ENCODE measurements at regions not wholly inside any gene's neighbourhood (a gene's known extent, or its start where the extent isn't known, plus 50 kb on each side); places are given as distances from the start of the nearest gene placed in this dataset.
"Not testable (repeated sequence)": the region's sequence is repeated elsewhere in the genome, so short reads cannot be mapped to it uniquely, and the experiment has no call there.

DNA sequence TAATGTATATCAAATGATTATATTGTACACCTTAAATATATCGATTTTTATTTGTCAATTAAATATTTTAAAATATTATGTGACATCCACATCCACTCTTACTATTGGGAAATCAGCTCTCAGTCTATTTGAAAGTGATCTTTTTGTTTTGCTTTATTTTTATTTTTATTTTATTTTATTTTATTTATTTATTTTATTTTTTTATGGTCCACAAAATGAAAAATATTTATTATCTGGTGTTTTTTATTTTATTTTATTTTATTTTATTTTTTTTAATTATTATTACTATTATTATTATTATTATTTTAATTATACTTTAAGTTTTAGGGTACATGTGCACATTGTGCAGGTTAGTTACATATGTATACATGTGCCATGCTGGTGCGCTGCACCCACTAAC, 533.5 kb upstream of the ANO5 start:
- not testable (repeated sequence) for H3K36me3 Mint-ChIP-seq; H3K4me3 Mint-ChIP-seq; H3K27ac Mint-ChIP-seq; H3K9me3 Mint-ChIP-seq; H3K27me3 Mint-ChIP-seq; DNase-seq (ENCODE audit: low spot score in 2 of 2); ATAC-seq (ENCODE audit: low read depth); H3K4me1 Mint-ChIP-seq

DNA sequence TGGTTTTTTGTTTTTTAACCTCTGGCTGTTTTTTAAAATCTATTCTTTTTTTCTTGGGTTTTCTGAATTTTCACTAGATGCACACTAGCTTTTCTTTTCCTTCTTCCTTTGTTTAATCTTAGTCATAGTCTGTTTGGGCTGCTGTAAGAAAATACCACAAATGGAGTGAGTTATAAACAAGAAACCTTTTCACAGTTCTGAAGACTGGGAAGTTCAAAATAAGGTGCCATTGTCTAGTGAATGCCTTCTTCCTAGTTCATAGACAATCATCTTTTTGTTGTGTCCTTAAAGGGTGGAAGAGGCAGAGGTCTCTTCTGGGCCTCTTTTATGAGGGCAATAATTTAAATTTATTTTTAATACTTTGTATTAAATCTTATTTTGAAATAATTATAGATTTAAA, 532.9 kb upstream of the ANO5 start:
- Mint-ChIP-seq H3K4me1 (no peaks in the 10 kb centered on the region), H3K4me3 (no peak overlapping the region)
- no peak for ATAC-seq (ENCODE audit: low read depth)

DNA sequence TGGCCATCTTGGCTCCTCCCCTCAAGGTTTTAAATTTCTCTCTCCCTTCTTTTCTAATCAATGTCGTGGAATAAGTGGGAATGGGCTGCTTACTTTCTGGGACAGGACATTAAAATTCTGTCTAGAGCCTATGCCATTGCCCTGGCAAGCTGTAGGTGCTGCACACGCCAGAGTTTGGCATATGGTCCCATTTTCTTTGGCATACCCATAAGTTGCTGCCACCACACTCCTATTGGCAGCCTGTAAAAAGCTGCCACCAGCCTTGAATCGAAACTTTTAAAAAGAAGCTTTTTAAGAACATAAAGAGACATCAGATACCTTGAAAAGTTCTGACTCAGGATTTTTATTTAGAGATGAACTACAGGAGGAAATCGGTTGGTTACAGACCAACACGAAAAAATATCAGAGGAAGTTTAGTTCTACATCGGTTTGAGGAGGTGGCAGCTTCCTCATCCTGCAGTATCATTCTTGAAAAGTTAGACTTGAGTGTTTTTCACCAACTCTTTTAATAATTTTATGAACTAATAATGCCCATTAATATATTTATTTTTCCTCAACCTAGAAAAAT, 517.8 kb upstream of the ANO5 start:
- Mint-ChIP-seq H3K27ac (no peak overlapping the region), H3K4me1 (no peaks in the 10 kb centered on the region), H3K27me3 (no peaks in the 10 kb centered on the region), H3K4me3 (no peak overlapping the region), H3K9me3 (peaks cover 6% of the 10 kb centered on the region), H3K36me3 (no peaks in the 10 kb centered on the region)
- ATAC-seq (ENCODE audit: low read depth) = no peak
- no peak for DNase-seq (ENCODE audit: low spot score in 2 of 2)

More for the DNA sequence above, 532.9 kb upstream of the ANO5 start:
- no peak for DNase-seq (ENCODE audit: low spot score in 2 of 2)
- H3K9me3 Mint-ChIP-seq = peaks cover 9% of the 10 kb centered on the region
- no peaks in the 10 kb centered on the region for H3K27me3 Mint-ChIP-seq
- no peaks in the 10 kb centered on the region for H3K36me3 Mint-ChIP-seq
- H3K27ac Mint-ChIP-seq = no peak overlapping the region

DNA sequence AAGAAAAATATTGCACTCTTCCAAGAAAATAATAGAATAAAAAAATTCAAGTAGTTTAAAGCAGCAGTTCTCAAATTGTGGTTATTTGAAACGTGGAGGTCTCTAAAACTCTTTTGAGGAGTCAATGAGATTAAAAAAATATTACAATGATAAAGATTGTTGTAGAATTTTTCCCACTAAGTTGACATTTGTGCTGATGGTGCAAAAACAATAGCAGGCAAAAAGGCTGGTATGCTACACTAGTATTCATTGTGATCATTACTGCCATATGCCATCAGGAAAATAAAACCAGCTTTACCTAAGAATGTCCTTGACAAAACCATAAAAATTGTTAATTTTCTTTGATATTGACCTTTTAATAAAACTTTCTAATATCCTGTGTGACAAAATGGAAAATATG, 505.2 kb upstream of the ANO5 start:
- Mint-ChIP-seq H3K36me3 (no peaks in the 10 kb centered on the region), H3K4me1 (no peaks in the 10 kb centered on the region), H3K4me3 (no peak overlapping the region), H3K27ac (no peak overlapping the region), H3K27me3 (no peaks in the 10 kb centered on the region), H3K9me3 (peaks cover 8% of the 10 kb centered on the region)
- no peak for DNase-seq (ENCODE audit: low spot score in 2 of 2)
- no peak for ATAC-seq (ENCODE audit: low read depth)

DNA sequence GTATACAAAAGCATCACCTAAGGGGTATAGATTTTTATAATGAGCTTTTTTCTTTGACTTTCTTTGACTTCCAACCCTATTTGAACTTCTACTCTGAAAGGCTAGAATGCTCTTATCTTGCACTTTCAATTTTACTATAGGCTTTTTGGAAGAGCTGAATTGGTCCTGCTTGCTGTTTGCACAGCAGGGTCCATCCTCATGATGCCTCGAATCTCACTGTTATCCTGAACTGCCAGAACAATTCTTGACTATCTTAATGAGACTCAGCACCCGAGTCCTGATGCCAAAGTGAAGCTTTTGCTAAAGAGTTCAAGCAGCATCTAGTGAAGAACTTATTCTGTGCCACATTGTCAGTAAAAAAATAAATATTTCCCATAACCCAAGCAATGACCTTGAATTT, 488.3 kb upstream of the ANO5 start:
- DNase-seq (ENCODE audit: low spot score in 2 of 2) (no peak), ATAC-seq (ENCODE audit: low read depth) (no peak)

DNA sequence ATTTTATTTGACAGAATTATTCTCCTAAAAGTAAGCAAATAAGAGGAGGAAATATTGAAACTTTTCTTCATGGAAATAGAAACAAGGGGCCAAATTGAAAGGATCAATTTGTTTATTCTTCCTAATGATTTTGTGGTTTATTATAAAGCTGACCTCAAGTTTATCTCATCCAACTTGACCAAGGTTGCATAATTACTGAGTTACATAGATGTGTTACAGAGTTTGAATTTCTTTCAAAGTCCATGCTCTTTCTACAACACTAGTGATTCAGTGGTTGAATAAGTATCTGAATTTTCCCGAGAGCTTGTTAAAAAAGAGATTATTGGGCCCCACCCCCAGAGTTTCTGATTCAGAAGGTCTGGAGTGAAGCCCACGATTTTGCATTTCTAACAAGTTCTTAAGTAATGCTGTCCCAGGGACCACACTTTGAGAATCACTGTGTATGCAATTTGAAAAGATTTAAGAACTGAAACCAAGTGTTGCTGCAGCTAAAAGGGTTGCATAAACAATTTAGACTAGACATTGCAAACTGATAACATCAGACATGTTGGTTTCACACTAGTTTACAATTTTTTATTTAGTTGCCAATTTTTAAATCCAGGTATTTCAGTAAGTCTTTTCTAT, 485.7 kb upstream of the ANO5 start:
- H3K4me3 Mint-ChIP-seq = no peak overlapping the region
- peaks cover 1% of the 10 kb centered on the region for H3K9me3 Mint-ChIP-seq
- no peaks in the 10 kb centered on the region for H3K27me3 Mint-ChIP-seq
- H3K36me3 Mint-ChIP-seq = no peaks in the 10 kb centered on the region
- DNase-seq (ENCODE audit: low spot score in 2 of 2) (no peak), ATAC-seq (ENCODE audit: low read depth) (no peak)
- H3K4me1 Mint-ChIP-seq = no peaks in the 10 kb centered on the region
- no peak overlapping the region for H3K27ac Mint-ChIP-seq

More for the DNA sequence above, 488.3 kb upstream of the ANO5 start:
- no peaks in the 10 kb centered on the region for H3K27me3 Mint-ChIP-seq
- H3K4me3 Mint-ChIP-seq = no peak overlapping the region
- H3K36me3 Mint-ChIP-seq = no peaks in the 10 kb centered on the region
- H3K4me1 Mint-ChIP-seq = no peaks in the 10 kb centered on the region
- no peak overlapping the region for H3K27ac Mint-ChIP-seq
- peaks cover 1% of the 10 kb centered on the region for H3K9me3 Mint-ChIP-seq

DNA sequence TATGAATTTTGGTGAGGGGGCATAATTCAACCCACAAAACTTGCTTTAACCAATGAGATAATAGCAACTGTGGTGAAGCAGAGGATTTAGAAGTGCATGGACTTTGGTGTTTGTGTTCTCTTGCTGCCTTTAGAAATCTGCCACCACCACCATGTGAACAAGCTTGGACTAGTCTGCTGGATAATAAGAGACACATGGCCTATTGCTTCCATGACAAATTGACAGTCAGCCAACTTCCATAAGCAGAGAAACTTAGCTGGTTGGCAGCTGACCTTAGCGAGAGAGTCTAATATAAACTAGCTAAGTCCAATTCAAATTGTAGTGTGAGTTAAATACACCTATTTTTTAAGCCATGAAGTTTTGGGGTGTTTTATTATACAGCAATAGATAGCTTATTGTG, 482.1 kb upstream of the ANO5 start:
- Mint-ChIP-seq H3K9me3 (peaks cover 5% of the 10 kb centered on the region), H3K27ac (no peak overlapping the region), H3K27me3 (no peaks in the 10 kb centered on the region), H3K36me3 (no peaks in the 10 kb centered on the region), H3K4me1 (no peaks in the 10 kb centered on the region), H3K4me3 (no peak overlapping the region)
- no peak for ATAC-seq (ENCODE audit: low read depth)
- no peak for DNase-seq (ENCODE audit: low spot score in 2 of 2)

DNA sequence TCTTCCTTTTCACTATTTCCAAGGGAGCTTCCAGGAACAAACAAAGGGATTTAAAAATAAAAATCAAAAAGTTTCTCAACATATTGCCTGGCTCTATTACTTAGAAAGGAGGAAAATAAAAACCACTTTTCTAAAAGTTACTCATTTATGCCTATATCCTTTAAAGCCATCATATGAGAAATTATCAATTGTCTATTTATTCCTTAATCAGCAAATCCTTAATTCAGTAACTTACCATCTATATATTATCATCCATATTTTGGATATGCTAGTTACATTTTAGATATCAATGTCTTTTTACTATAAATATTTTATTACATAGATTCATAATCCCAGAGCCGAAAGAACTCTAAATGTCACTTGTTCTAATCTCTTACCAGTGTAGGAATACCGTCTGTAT, 481.5 kb upstream of the ANO5 start:
- no peaks in the 10 kb centered on the region for H3K27me3 Mint-ChIP-seq
- ATAC-seq (ENCODE audit: low read depth) (no peak), DNase-seq (ENCODE audit: low spot score in 2 of 2) (no peak)
- no peaks in the 10 kb centered on the region for H3K4me1 Mint-ChIP-seq
- H3K9me3 Mint-ChIP-seq = peaks cover 5% of the 10 kb centered on the region
- no peaks in the 10 kb centered on the region for H3K36me3 Mint-ChIP-seq
- H3K4me3 Mint-ChIP-seq = no peak overlapping the region
- no peak overlapping the region for H3K27ac Mint-ChIP-seq

DNA sequence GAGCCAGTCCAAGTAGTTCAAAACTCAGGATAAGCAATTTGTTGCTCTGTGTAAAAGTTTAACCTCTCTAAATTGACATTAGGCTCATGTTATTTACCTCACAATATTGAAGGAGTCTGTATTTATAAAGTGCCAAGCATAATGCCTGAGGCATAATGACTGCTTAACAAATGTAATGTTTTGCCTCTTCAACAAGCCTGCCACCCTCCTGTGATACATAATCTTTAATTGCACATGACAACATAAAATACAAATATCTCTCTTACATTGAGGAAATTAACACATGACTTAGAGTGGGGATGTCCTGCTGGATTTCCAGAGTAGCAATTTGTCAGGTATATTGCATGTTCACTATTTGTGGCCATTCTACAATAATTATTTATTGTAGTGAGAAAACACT, 469.2 kb upstream of the ANO5 start:
- H3K36me3 Mint-ChIP-seq = no peaks in the 10 kb centered on the region
- no peaks in the 10 kb centered on the region for H3K27me3 Mint-ChIP-seq
- H3K27ac Mint-ChIP-seq = no peak overlapping the region
- no peaks in the 10 kb centered on the region for H3K4me1 Mint-ChIP-seq
- no peak for DNase-seq (ENCODE audit: low spot score in 2 of 2)
- no peak overlapping the region for H3K4me3 Mint-ChIP-seq
- ATAC-seq (ENCODE audit: low read depth) = no peak
- peaks cover 4% of the 10 kb centered on the region for H3K9me3 Mint-ChIP-seq

DNA sequence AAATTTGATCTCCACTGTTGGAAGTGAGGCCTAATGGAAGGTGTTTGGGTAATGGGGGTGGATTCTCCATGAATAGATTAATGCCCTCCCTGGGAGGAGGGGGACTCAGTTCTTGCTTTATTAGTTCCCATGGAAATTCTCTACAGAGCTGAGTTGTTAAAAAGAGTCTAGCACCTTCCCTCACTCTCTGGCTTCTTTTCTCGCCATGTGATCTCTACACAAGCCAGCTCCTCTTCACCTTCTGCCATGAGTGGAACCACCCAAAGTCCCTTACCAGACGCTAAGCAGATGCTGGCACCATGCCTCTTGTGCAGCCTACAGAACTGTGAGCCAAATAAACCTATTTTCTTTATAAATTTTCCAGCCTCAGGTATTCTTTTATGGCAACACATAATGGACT, 465.8 kb upstream of the ANO5 start:
- no peaks in the 10 kb centered on the region for H3K36me3 Mint-ChIP-seq
- no peak overlapping the region for H3K27ac Mint-ChIP-seq
- ATAC-seq (ENCODE audit: low read depth) (no peak), DNase-seq (ENCODE audit: low spot score in 2 of 2) (no peak)
- H3K4me1 Mint-ChIP-seq = no peaks in the 10 kb centered on the region
- no peak overlapping the region for H3K4me3 Mint-ChIP-seq
- no peaks in the 10 kb centered on the region for H3K27me3 Mint-ChIP-seq
- H3K9me3 Mint-ChIP-seq = peaks cover 6% of the 10 kb centered on the region

DNA sequence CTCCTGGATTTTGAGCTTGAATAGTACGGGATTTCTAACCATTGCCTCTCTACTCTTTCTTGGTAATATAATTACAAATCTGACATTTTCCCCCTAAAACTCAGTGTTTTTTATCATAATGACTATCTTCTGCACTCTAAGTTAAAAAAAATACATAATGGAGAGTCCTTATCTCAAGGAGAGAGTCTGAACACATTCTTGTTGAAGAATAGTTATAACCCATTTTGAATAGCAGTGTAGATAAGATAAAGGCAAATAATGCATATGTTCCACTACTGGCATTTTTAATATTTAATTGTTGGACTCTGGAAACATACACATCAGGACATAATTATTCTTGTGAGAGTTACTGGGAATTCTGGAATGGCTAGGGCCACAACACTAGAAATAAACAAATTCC, 456.5 kb upstream of the ANO5 start:
- Mint-ChIP-seq H3K9me3 (peaks cover 6% of the 10 kb centered on the region), H3K27me3 (no peaks in the 10 kb centered on the region), H3K4me3 (no peak overlapping the region), H3K27ac (no peak overlapping the region), H3K36me3 (no peaks in the 10 kb centered on the region), H3K4me1 (no peaks in the 10 kb centered on the region)
- DNase-seq (ENCODE audit: low spot score in 2 of 2) (no peak), ATAC-seq (ENCODE audit: low read depth) (no peak)

DNA sequence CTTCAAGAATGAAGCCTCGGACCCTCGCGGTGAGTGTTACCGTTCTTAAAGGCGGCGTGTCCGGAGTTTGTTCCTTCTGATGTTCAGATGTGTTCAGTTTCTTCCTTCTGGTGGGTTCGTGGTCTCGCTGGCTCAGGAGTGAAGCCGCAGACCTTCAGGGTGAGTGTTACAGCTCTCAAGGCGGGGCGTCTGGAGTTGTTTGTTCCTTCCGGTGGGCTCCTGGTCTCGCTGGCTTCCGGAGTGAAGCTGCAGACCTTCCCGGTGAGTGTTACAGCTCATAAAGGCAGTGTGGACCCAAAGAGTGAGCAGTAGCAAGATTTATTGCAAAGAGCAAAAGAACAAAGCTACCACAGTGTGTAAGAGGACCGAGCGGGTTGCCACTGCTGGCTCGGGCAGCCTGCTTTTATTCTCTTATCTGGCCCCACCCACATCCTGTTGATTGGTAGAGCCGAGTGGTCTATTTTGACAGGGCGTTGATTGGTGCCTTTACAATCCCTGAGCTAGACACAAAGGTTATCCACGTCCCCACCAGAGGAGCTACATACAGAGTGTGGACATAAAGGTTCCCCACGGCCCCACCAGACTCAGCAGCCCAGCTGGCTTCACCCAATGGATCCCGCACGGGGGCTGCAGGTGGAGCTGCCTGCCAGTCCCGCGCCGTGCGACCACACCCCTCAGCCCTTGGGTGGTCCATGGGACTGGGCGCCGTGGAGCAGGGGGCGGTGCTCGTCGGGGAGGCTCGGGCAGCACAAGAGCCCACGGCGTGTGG, 440.2 kb upstream of the ANO5 start:
- not testable (repeated sequence) for DNase-seq (ENCODE audit: low spot score in 2 of 2); H3K36me3 Mint-ChIP-seq; H3K27me3 Mint-ChIP-seq; H3K27ac Mint-ChIP-seq; H3K4me1 Mint-ChIP-seq; ATAC-seq (ENCODE audit: low read depth)
- Mint-ChIP-seq H3K4me3 (peak overlapping the region; percentile 52), H3K9me3 (peaks cover 17% of the 10 kb centered on the region)

DNA sequence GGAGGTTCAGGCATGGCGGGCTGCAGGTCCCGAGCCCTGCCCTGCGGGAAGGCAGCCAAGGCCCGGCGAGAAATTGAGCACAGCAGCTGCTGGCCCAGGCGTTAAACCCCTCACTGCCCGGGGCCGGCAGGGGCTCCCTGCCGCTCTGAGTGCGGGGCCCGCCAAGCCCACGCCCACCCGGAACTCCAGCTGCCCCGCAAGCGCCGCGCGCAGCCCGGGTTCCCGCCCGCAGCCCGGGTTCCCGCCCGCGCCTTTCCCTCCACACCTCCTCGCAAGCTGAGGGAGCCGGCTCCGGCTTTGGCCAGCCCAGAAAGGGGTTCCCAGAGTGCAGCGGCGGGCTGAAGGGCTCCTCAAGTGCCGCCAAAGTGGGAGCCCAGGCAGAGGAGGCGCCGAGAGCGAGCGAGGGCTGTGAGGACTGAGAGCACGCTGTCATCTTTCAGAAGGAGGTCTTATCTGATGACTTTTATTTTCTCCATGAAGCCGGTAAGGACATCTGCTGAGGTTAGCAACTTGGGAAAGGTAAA, 439.6 kb upstream of the ANO5 start:
- H3K4me3 Mint-ChIP-seq = peak overlapping the region; percentile 52
- H3K9me3 Mint-ChIP-seq = peaks cover 17% of the 10 kb centered on the region

DNA sequence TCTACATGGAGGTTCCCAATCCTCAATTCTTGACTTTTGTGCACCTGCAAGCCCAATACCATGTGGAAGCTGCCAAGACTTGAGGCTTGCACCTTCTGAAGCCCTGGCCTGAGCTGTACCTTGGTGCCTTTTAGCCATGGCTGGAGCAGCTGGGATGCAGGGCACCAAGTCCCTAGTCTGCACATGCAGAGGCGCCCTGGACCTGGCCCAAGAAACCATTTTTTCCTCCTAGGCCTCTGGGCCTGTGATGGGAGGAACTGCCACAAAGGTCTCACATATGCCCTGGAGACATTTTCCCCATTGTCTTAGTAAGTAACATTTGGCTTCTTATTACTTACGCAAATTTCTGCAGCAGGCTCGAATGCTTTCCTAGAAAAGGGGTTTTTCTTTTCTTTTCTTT, 431.9 kb upstream of the ANO5 start:
- ATAC-seq (ENCODE audit: low read depth) (no peak), DNase-seq (ENCODE audit: low spot score in 2 of 2) (no peak)
- H3K4me1 Mint-ChIP-seq = no peaks in the 10 kb centered on the region
- H3K27ac Mint-ChIP-seq = no peak overlapping the region
- H3K36me3 Mint-ChIP-seq = no peaks in the 10 kb centered on the region
- H3K4me3 Mint-ChIP-seq = no peak overlapping the region
- peaks cover 9% of the 10 kb centered on the region for H3K9me3 Mint-ChIP-seq
- no peaks in the 10 kb centered on the region for H3K27me3 Mint-ChIP-seq

More for the DNA sequence above, 439.6 kb upstream of the ANO5 start:
- not testable (repeated sequence) for H3K27me3 Mint-ChIP-seq; ATAC-seq (ENCODE audit: low read depth); H3K36me3 Mint-ChIP-seq; DNase-seq (ENCODE audit: low spot score in 2 of 2); H3K4me1 Mint-ChIP-seq; H3K27ac Mint-ChIP-seq
